ENCODE measurements at regions not wholly inside any gene's neighbourhood (a gene's known extent, or its start where the extent isn't known, plus 50 kb on each side); places are given as distances from the start of the nearest gene placed in this dataset.

GRCh38 chrX:149145845-149146285, 359.2 kb downstream of the IDS start:
- Histone ChIP-seq H3K9me3 (ENCODE audit: control insufficient read depth in 2 of 2, insufficient read depth in 1 of 2, low read length in 1 of 2) (peaks cover 0 to 3% of the 10 kb centered on the region in 2 donors), H3K27ac (ENCODE audit: low read depth in 1 of 2, low read length in 1 of 2) (no peak overlapping the region), H3K36me3 (ENCODE audit: control insufficient read depth in 2 of 2, insufficient read depth in 2 of 2, low read length in 1 of 2) (no peaks in the 10 kb centered on the region), H3K4me3 (ENCODE audit: low read length in 2 of 2) (no peak overlapping the region), H3K27me3 (ENCODE audit: control insufficient read depth in 2 of 2, insufficient read depth in 1 of 2, low read length in 1 of 2) (no peaks in the 10 kb centered on the region), H3K4me1 (ENCODE audit: control insufficient read depth in 2 of 2, insufficient read depth in 2 of 2, low read length in 2 of 2) (no peaks in the 10 kb centered on the region)
- WGBS, result 54% methylated on average over 3 of the region's 3 CpGs
- DNase-seq (ENCODE audit: low read depth in 6 of 9, low spot score in 9 of 9), result no peak

DNA sequence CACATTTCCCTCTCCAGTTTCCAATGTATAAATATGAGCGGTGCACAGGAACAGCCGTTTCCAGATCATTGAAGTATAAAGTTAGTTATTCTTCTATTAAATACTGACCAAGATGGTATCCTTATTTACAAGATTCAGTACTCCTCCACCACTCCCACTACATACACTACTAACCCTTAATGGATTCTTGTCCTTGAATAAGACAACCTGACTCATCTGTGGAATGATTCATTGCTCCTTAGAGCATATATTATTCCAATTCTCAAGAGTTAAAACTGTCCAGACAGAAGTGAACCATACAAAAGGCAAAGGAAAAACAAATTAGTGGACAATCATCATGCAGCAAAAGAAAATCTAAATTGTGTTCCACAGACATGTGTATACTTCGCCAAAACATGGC, 373.3 kb downstream of the IDS start:
- H3K27ac ChIP-seq (ENCODE audit: low read depth in 1 of 2, low read length in 1 of 2), result no peak overlapping the region
- no peaks in the 10 kb centered on the region for H3K4me1 ChIP-seq (ENCODE audit: control insufficient read depth in 2 of 2, insufficient read depth in 2 of 2, low read length in 2 of 2)
- over 99% methylated on average over 3 of the region's 3 CpGs for WGBS
- no peak overlapping the region for H3K4me3 ChIP-seq (ENCODE audit: low read length in 2 of 2)
- DNase-seq (ENCODE audit: low read depth in 6 of 9, low spot score in 9 of 9), result no peak
- H3K9me3 ChIP-seq (ENCODE audit: control insufficient read depth in 2 of 2, insufficient read depth in 1 of 2, low read length in 1 of 2), result no peaks in the 10 kb centered on the region
- no peaks in the 10 kb centered on the region for H3K36me3 ChIP-seq (ENCODE audit: control insufficient read depth in 2 of 2, insufficient read depth in 2 of 2, low read length in 1 of 2)
- H3K27me3 ChIP-seq (ENCODE audit: control insufficient read depth in 2 of 2, insufficient read depth in 1 of 2, low read length in 1 of 2), result no peaks in the 10 kb centered on the region

GRCh38 chrX:149129767-149130166, 375.3 kb downstream of the IDS start:
- H3K9me3 ChIP-seq (ENCODE audit: control insufficient read depth in 2 of 2, insufficient read depth in 1 of 2, low read length in 1 of 2), result no peaks in the 10 kb centered on the region
- WGBS, result 88% methylated on average over 5 of the region's 5 CpGs
- no peaks in the 10 kb centered on the region for H3K27me3 ChIP-seq (ENCODE audit: control insufficient read depth in 2 of 2, insufficient read depth in 1 of 2, low read length in 1 of 2)
- H3K36me3 ChIP-seq (ENCODE audit: control insufficient read depth in 2 of 2, insufficient read depth in 2 of 2, low read length in 1 of 2), result no peaks in the 10 kb centered on the region
- H3K4me1 ChIP-seq (ENCODE audit: control insufficient read depth in 2 of 2, insufficient read depth in 2 of 2, low read length in 2 of 2), result no peaks in the 10 kb centered on the region
- no peak for DNase-seq (ENCODE audit: low read depth in 6 of 9, low spot score in 9 of 9)
- H3K4me3 ChIP-seq (ENCODE audit: low read length in 2 of 2), result no peak overlapping the region
- no peak overlapping the region for H3K27ac ChIP-seq (ENCODE audit: low read depth in 1 of 2, low read length in 1 of 2)

GRCh38 chrX:149124526-149125108, 380.5 kb downstream of the IDS start:
- DNase-seq (ENCODE audit: low read depth in 6 of 9, low spot score in 9 of 9), result no peak
- no peak overlapping the region for H3K4me3 ChIP-seq (ENCODE audit: low read length in 2 of 2)
- H3K27me3 ChIP-seq (ENCODE audit: control insufficient read depth in 2 of 2, insufficient read depth in 1 of 2, low read length in 1 of 2), result no peaks in the 10 kb centered on the region
- H3K4me1 ChIP-seq (ENCODE audit: control insufficient read depth in 2 of 2, insufficient read depth in 2 of 2, low read length in 2 of 2), result no peaks in the 10 kb centered on the region
- 95% methylated on average over 3 of the region's 3 CpGs for WGBS
- H3K36me3 ChIP-seq (ENCODE audit: control insufficient read depth in 2 of 2, insufficient read depth in 2 of 2, low read length in 1 of 2), result no peaks in the 10 kb centered on the region
- H3K27ac ChIP-seq (ENCODE audit: low read depth in 1 of 2, low read length in 1 of 2), result no peak overlapping the region
- H3K9me3 ChIP-seq (ENCODE audit: control insufficient read depth in 2 of 2, insufficient read depth in 1 of 2, low read length in 1 of 2), result no peaks in the 10 kb centered on the region

DNA sequence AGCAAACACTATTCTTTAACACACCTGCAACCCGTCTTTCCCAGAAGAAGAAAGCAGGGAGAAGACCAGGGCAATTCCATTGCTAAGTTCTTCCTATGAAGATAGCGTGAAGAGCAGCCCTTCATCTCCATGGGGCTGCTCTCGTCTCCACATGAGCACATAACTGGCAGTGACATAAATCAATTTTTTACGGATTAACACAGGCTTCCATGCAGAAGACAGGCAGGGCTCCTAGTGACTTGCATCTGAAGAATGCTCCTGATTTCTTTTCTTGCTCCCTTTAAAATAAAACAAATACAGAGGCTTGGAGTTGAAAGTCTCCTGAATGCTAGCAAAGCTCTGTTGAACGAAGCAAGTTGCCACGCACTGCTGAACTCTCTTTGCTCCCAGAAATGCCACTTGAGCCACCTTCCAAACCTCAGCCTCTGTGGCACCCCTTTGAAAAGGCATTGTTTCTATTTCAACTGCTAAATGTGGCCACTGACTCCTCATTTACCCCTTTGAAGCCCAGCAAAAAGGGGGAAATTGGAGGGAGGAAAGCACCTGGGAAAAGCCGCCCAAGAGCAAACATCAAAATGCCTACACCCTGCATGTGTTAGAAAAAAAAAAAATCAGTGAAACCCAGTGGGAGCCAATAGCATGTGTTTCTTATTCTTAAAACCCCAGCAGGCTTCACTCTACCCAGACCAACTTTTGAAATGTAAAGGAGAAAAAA, 383.7 kb downstream of the IDS start:
- DNase-seq (ENCODE audit: low read depth in 6 of 9, low spot score in 9 of 9), result no peak
- Histone ChIP-seq H3K36me3 (ENCODE audit: control insufficient read depth in 2 of 2, insufficient read depth in 2 of 2, low read length in 1 of 2) (no peaks in the 10 kb centered on the region), H3K27ac (ENCODE audit: low read depth in 1 of 2, low read length in 1 of 2) (no peak overlapping the region), H3K4me3 (ENCODE audit: low read length in 2 of 2) (no peak overlapping the region), H3K9me3 (ENCODE audit: control insufficient read depth in 2 of 2, insufficient read depth in 1 of 2, low read length in 1 of 2) (no peaks in the 10 kb centered on the region), H3K4me1 (ENCODE audit: control insufficient read depth in 2 of 2, insufficient read depth in 2 of 2, low read length in 2 of 2) (no peaks in the 10 kb centered on the region), H3K27me3 (ENCODE audit: control insufficient read depth in 2 of 2, insufficient read depth in 1 of 2, low read length in 1 of 2) (no peaks in the 10 kb centered on the region)
- WGBS, result 79% methylated on average over 7 of the region's 7 CpGs

DNA sequence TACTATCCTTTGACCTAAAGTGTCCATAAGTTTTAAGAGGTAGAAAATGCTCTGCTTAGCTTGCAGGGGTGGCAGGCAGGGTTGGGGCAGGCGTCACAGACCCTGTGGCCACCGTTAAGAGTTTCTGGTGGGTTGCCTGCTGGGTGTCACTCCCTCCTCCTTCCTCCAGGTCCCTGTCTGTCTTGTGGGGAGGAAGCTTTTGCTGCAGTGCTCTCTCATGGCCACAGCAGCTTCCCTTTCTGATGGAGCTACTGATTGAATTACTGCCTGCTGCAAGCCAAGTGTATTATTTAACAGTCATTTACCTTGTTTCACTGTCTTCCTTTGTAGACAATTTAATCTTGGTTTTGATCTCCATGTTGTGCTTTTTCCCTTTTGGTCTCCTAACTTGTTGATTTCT, 384.6 kb downstream of the IDS start:
- DNase-seq (ENCODE audit: low read depth in 6 of 9, low spot score in 9 of 9), result peak in 3 of 9 donors; percentile 5 to 21 (median 9)
- Histone ChIP-seq H3K36me3 (ENCODE audit: control insufficient read depth in 2 of 2, insufficient read depth in 2 of 2, low read length in 1 of 2) (no peaks in the 10 kb centered on the region), H3K4me3 (ENCODE audit: low read length in 2 of 2) (no peak overlapping the region), H3K27me3 (ENCODE audit: control insufficient read depth in 2 of 2, insufficient read depth in 1 of 2, low read length in 1 of 2) (no peaks in the 10 kb centered on the region), H3K4me1 (ENCODE audit: control insufficient read depth in 2 of 2, insufficient read depth in 2 of 2, low read length in 2 of 2) (no peaks in the 10 kb centered on the region), H3K27ac (ENCODE audit: low read depth in 1 of 2, low read length in 1 of 2) (no peak overlapping the region), H3K9me3 (ENCODE audit: control insufficient read depth in 2 of 2, insufficient read depth in 1 of 2, low read length in 1 of 2) (no peaks in the 10 kb centered on the region)
- 4% methylated on average over 2 of the region's 2 CpGs for WGBS

DNA sequence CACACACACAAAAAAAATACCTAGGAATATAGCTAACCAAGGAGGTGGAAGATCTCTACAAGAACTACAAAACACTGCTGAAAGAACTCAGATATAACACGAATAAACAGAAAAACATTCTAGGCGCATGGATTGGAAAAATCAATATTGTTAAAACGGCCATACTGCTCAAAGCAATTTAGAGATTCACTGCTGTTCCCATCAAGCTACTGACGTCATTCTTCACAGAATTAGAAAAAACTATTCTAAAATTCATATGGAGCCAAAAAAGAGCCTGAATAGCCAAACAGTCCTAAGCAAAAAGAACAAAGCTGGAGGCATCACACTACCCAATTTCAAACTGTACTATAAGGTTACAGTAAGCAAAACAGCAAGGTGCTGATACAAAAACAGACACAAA, 390.2 kb downstream of the IDS start:
- H3K9me3 ChIP-seq (ENCODE audit: control insufficient read depth in 2 of 2, insufficient read depth in 1 of 2, low read length in 1 of 2), result peaks cover 0 to 6% of the 10 kb centered on the region in 2 donors
- H3K27me3 ChIP-seq (ENCODE audit: control insufficient read depth in 2 of 2, insufficient read depth in 1 of 2, low read length in 1 of 2), result no peaks in the 10 kb centered on the region
- WGBS, result 95% methylated on average over 4 of the region's 4 CpGs
- H3K4me1 ChIP-seq (ENCODE audit: control insufficient read depth in 2 of 2, insufficient read depth in 2 of 2, low read length in 2 of 2), result no peaks in the 10 kb centered on the region
- no peak for DNase-seq (ENCODE audit: low read depth in 6 of 9, low spot score in 9 of 9)
- no peaks in the 10 kb centered on the region for H3K36me3 ChIP-seq (ENCODE audit: control insufficient read depth in 2 of 2, insufficient read depth in 2 of 2, low read length in 1 of 2)
- no peak overlapping the region for H3K27ac ChIP-seq (ENCODE audit: low read depth in 1 of 2, low read length in 1 of 2)
- no peak overlapping the region for H3K4me3 ChIP-seq (ENCODE audit: low read length in 2 of 2)

DNA sequence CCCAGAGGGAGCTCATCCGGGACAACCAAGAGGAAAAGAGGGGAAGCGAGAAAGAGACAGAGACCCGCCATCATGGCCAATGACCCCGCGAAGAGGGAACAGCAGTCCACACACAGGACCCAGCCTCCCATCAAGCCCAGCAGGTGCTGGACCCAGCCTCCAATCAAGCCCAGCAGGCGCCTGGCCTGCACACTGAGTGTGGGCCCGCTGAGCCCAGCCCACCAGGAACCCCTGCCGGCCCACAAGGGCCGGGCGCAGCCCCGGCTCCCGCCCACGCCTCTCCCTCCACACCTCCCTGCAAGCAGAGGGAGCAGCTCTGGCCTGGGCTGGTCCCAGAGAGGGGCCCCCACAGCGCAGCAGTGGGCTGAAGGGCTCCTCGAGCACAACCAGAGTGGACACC, 391.1 kb downstream of the IDS start:
- H3K9me3 ChIP-seq (ENCODE audit: control insufficient read depth in 2 of 2, insufficient read depth in 1 of 2, low read length in 1 of 2), result peaks cover 0 to 6% of the 10 kb centered on the region in 2 donors
- no peaks in the 10 kb centered on the region for H3K4me1 ChIP-seq (ENCODE audit: control insufficient read depth in 2 of 2, insufficient read depth in 2 of 2, low read length in 2 of 2)
- no peak for DNase-seq (ENCODE audit: low read depth in 6 of 9, low spot score in 9 of 9)
- no peaks in the 10 kb centered on the region for H3K36me3 ChIP-seq (ENCODE audit: control insufficient read depth in 2 of 2, insufficient read depth in 2 of 2, low read length in 1 of 2)
- H3K27me3 ChIP-seq (ENCODE audit: control insufficient read depth in 2 of 2, insufficient read depth in 1 of 2, low read length in 1 of 2), result no peaks in the 10 kb centered on the region
- no peak overlapping the region for H3K27ac ChIP-seq (ENCODE audit: low read depth in 1 of 2, low read length in 1 of 2)
- 91% methylated on average over 15 of the region's 15 CpGs for WGBS
- no peak overlapping the region for H3K4me3 ChIP-seq (ENCODE audit: low read length in 2 of 2)

GRCh38 chrX:149097786-149098185, 407.3 kb downstream of the IDS start:
- no peaks in the 10 kb centered on the region for H3K9me3 ChIP-seq (ENCODE audit: control insufficient read depth in 2 of 2, insufficient read depth in 1 of 2, low read length in 1 of 2)
- H3K27ac ChIP-seq (ENCODE audit: low read depth in 1 of 2, low read length in 1 of 2), result no peak overlapping the region
- no peaks in the 10 kb centered on the region for H3K27me3 ChIP-seq (ENCODE audit: control insufficient read depth in 2 of 2, insufficient read depth in 1 of 2, low read length in 1 of 2)
- H3K4me3 ChIP-seq (ENCODE audit: low read length in 2 of 2), result no peak overlapping the region
- no peak for DNase-seq (ENCODE audit: low read depth in 6 of 9, low spot score in 9 of 9)
- no peaks in the 10 kb centered on the region for H3K4me1 ChIP-seq (ENCODE audit: control insufficient read depth in 2 of 2, insufficient read depth in 2 of 2, low read length in 2 of 2)
- no peaks in the 10 kb centered on the region for H3K36me3 ChIP-seq (ENCODE audit: control insufficient read depth in 2 of 2, insufficient read depth in 2 of 2, low read length in 1 of 2)

Data from thymus (tissue), 11 donors.